NCI-H446 treated with DMSO at 0.1 percent for 48 hours (cell line): ENCODE measurements at regions not wholly inside any gene's neighbourhood (a gene's known extent, or its start where the extent isn't known, plus 50 kb on each side); places are given as distances from the start of the nearest gene placed in this dataset.
"Not testable (repeated sequence)": the region's sequence is repeated elsewhere in the genome, so short reads cannot be mapped to it uniquely, and the experiment has no call there.

Experiments
- DNase-seq: peaks from one replicate; lab custom pipeline; 2025; lab: John Stamatoyannopoulos, UW

GRCh38 chr7:142568435-142569097 is 180.7 kb upstream of the PRSS1 start:
- no peak for DNase-seq

- no peak for DNase-seq
These were observed 181.8 kb upstream of the PRSS1 start for GRCh38 chr7:142567201-142568075.

GRCh38 chr7:142566271-142566670 is 183.0 kb upstream of the PRSS1 start:
- DNase-seq: no peak

DNA sequence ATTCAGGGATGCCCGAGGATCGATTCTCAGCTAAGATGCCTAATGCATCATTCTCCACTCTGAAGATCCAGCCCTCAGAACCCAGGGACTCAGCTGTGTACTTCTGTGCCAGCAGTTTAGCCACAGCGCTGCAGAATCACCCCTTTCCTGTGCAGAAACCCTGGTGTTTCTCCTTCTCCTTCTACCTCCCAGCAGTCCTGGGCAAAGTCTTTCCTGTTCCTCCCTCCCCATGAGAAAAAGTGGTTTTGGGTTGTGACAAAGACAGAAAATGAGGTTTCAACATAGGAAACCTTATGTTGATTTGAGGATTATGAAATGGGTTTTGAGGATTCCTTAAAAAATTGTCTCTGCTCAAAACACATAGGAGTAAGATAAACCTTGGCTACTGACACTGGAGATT is 185.1 kb upstream of the PRSS1 start:
- DNase-seq: not testable (repeated sequence)

DNA sequence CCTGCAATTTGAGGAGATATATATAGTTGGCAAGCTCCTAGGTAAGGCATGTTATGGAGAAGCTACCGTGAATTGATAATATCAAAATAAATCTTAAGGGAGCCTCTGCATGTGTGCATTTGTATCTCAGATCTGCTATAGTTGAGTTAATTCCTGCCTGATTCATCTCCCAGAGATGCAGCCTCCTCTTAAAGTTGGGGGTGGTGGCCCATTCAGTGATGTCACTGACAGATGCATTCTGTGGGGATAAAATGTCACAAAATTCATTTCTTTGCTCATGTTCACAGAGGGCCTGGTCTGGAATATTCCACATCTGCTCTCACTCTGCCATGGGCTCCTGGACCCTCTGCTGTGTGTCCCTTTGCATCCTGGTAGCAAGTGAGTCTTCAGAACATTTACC is 185.8 kb upstream of the PRSS1 start:
- no peak for DNase-seq

DNA sequence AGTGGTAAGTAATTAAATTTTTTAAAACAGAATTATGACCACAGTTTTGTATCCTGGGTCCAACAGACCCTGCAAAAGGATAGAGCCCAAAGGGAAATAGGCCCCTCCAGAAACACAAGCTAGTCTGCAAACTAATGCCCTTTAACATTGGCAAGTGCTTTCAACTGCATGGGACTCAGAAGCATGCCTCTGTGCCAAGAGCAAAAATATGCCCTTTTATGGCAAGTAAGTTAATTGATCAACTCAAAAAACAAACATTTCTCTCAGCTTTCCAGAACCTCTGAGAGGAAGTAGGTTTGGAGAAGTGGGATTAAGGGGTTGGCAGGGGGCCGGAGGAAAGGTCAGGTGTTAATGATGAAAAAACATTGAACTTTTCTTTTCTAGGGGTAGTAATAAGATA is 186.6 kb upstream of the PRSS1 start:
- DNase-seq: no peak

GRCh38 chr7:142561396-142561795 is 187.9 kb upstream of the PRSS1 start:
- not testable (repeated sequence) for DNase-seq

- DNase-seq: not testable (repeated sequence)
These were observed 188.5 kb upstream of the PRSS1 start for GRCh38 chr7:142560770-142561169.

- no peak for DNase-seq
These were observed 189.1 kb upstream of the PRSS1 start for GRCh38 chr7:142560166-142560565.

DNA sequence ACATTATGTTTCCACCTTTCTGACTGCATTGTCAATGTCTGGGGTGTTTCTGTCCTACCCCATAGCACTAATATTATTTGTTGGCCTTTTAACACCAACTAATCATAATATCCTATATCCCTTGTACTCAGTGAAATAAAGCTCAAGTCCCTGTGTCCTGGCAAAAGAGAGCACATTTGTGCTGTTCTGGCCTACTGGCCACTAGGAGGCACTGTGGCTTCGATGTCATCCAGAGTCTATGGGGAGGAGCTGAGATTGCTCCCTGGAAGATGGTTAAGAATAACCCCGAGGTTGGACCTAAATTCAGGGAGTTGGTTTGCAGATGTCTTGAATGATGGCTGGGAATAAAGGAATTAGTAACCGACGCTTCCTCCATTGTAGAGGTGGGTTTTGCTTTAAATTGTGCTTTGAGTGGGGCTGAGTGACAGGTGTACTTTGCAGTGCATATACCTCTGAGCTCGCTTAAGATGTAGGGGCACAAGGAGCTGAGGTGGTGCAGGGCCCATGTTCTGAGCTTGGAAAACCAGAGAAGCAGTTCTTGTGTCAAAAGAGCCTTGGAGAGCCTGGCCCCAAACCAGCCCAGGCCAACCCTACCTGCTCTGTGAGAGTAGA is 191.2 kb upstream of the PRSS1 start:
- no peak for DNase-seq

GRCh38 chr7:142556740-142557139 is 192.5 kb upstream of the PRSS1 start:
- DNase-seq: no peak

DNA sequence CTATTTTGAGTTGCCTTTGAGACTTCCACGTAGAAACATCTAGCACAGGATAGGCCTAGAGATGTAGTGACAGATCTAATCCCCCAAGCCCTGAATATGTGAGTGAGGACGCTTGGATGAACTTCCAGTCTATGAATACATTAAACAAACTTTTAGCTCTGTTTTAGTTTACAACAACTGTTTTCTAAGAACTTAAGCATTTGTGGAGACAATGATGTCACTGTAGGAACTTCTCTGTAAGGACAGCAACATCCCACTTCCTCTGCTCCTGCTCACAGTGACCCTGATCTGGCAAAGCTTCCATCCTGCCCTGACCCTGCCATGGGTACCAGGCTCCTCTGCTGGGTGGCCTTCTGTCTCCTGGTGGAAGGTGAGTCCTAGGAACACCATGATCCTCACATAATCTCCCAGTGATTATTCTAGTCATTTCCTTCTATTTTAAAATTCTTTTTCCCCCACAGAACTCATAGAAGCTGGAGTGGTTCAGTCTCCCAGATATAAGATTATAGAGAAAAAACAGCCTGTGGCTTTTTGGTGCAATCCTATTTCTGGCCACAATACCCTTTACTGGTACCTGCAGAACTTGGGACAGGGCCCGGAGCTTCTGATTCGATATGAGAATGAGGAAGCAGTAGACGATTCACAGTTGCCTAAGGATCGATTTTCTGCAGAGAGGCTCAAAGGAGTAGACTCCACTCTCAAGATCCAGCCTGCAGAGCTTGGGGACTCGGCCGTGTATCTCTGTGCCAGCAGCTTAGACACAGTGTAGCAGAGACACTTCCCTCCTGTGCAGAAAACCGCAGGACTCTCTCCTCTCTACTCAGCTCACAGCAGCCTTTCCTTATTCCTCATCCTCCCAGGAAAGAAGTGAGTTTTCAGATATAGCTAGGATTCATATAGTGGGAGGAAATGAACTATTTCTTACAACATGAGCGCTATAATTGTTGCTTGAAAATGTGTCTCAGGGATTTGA is 194.4 kb upstream of the PRSS1 start:
- no peak for DNase-seq

- DNase-seq: no peak
These were observed 196.1 kb upstream of the PRSS1 start for GRCh38 chr7:142553216-142553615.

- no peak for DNase-seq
These were observed 200.3 kb upstream of the PRSS1 start for GRCh38 chr7:142548978-142549377.

GRCh38 chr7:142546452-142546851 is 202.8 kb upstream of the PRSS1 start:
- no peak for DNase-seq

GRCh38 chr7:142542942-142543341 is 206.3 kb upstream of the PRSS1 start:
- no peak for DNase-seq

- DNase-seq: no peak
These were observed 207.2 kb upstream of the PRSS1 start for GRCh38 chr7:142542105-142542504.

GRCh38 chr7:142540371-142540770 is 208.9 kb upstream of the PRSS1 start:
- DNase-seq: no peak

DNA sequence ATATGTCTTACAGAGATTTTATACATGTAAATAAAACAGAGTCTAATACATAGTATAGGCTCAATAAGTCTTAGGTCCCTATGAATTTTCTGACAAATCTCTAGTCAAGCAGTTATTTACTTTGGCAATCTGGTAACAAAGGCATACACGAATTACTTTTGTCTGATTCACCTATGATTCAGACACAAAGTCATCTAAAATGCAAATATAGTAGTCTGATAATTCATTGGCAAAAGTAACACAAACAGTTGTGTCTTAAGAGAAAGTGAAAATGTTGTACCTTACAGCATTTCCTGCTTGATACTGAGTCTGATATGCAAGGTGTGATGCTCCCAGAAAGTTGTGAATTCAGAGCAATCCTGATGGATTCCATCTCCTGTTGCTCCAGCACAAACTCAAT is 209.4 kb upstream of the PRSS1 start:
- no peak for DNase-seq

DNA sequence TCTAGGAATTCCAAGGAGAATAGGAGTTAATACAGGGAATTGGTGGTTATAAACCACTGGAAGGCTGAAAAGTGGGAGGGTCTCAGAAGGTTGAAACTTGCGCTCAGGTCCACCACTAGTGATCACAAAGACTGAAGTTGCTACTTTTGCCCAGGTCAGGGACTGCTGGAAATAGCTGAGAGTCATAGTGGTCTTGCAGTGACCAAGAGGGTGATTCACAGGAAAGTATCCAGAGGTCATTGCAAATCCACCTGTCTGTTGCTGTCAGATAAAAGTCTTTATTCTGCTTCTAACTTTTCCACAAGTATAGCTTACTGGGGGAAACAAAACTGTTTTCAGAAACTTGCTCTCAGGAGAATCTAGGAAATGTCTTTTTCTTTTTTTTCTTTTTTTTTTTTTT is 211.5 kb upstream of the PRSS1 start:
- DNase-seq: no peak

- no peak for DNase-seq
These were observed 214.0 kb upstream of the PRSS1 start for GRCh38 chr7:142535123-142535779.
